Vagina (tissue), 2 donors: ENCODE measurements at regions not wholly inside any gene's neighbourhood (a gene's known extent, or its start where the extent isn't known, plus 50 kb on each side); places are given as distances from the start of the nearest gene placed in this dataset.

Experiments
- DNase-seq, 2 donors: peaks; one replicate each; pipeline ENCODE4 v3.0.0-alpha.2; 2017; ENCODE audit errors: extremely low spot score in 2 of 2
- H3K27ac ChIP-seq: fragments of 200-600 bp; sonication (generic); one replicate; pipeline ENCODE4 v1.5.1; 2019
- H3K27me3 ChIP-seq: fragments of 200-600 bp; sonication (generic); one replicate; pipeline ENCODE4 v1.5.1; 2019
- H3K36me3 ChIP-seq, 2 donors: fragments of 200-600 bp; sonication (generic); one replicate each; pipeline ENCODE4 v1.5.1; 2017 to 2019
- H3K4me1 ChIP-seq: fragments of 200-600 bp; sonication (generic); one replicate; pipeline ENCODE4 v1.5.1; 2019
- H3K4me3 ChIP-seq, 2 donors: fragments of 200-600 bp; sonication (generic); 1 replicate in 1 of 2; 2 replicates in 1 of 2; pipeline ENCODE4 v1.5.1; 2016 to 2019
- H3K9me3 ChIP-seq: fragments of 200-600 bp; sonication (generic); one replicate; pipeline ENCODE4 v1.5.1; 2019
- POLR2A ChIP-seq, 2 donors: fragments of 450-650 bp; IDR thresholded peaks; one replicate each; pipeline ENCODE4 v1.6.1; 2017; ENCODE audit warnings: antibody characterized with exemption in 2 of 2, mild to moderate bottlenecking in 2 of 2, moderate library complexity in 2 of 2
- POLR2AphosphoS5 ChIP-seq, 2 donors: sonication (generic); formaldehyde crosslinking; IDR thresholded peaks; one replicate each; pipeline ENCODE4 v1.9.0; 2017; ENCODE audit warnings: antibody characterized with exemption in 2 of 2, mild to moderate bottlenecking in 2 of 2, low read depth in 1 of 2; ENCODE audit not compliant: insufficient read depth in 1 of 2
- intact Hi-C: fragments of 100-400 bp; cut with DNase I; formaldehyde crosslinking; loops from one replicate; pipeline ENCODE4 v1.15.1; 2023
- TF ChIP-seq, protein P1 (sequence below), 3 experiments: fragments of 450-650 bp in 2 of 3; fragments of 200-600 bp in 1 of 3; sonication (generic) in 1 of 3; IDR thresholded peaks; one replicate each; pipeline ENCODE4 v1.5.1; 2017 to 2019; ENCODE audit warnings: antibody characterized with exemption in 3 of 3, mild to moderate bottlenecking in 2 of 3, moderate library complexity in 2 of 3

DNA sequence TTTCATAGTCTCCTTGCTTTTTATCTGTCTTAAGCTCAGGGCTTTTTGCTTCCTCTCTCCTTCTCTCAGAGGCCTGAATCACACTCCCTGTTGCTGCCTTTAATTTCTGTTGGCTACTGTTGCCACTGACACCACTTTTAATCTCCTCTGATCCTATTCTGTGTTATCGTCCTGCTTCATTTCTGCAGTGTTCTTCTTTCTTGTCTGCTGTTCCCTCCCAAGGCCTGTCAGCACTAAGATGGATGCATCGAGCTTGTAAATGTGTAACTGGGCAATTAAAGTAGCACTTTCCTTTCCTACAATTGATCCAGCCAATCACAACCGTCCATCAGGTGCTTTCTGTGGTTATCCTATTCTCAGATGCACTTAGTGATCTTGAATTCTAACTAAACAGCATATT, 71.3 kb upstream of the VEPH1 start:
- H3K27me3 ChIP-seq = no peaks in the 10 kb centered on the region
- intact Hi-C loops = no loop called here
- no peak overlapping the region for H3K4me3 ChIP-seq
- H3K4me1 ChIP-seq = peaks cover 4% of the 10 kb centered on the region
- no peaks in the 10 kb centered on the region for H3K36me3 ChIP-seq
- TF ChIP-seq, protein P1, sequence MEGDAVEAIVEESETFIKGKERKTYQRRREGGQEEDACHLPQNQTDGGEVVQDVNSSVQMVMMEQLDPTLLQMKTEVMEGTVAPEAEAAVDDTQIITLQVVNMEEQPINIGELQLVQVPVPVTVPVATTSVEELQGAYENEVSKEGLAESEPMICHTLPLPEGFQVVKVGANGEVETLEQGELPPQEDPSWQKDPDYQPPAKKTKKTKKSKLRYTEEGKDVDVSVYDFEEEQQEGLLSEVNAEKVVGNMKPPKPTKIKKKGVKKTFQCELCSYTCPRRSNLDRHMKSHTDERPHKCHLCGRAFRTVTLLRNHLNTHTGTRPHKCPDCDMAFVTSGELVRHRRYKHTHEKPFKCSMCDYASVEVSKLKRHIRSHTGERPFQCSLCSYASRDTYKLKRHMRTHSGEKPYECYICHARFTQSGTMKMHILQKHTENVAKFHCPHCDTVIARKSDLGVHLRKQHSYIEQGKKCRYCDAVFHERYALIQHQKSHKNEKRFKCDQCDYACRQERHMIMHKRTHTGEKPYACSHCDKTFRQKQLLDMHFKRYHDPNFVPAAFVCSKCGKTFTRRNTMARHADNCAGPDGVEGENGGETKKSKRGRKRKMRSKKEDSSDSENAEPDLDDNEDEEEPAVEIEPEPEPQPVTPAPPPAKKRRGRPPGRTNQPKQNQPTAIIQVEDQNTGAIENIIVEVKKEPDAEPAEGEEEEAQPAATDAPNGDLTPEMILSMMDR (IDR thresholded peaks at IDR 0.05) = no peak
- TF ChIP-seq POLR2A (IDR thresholded peaks at IDR 0.05) (no peak), POLR2AphosphoS5 (IDR thresholded peaks at IDR 0.05; ENCODE audit: insufficient read depth in 1 of 2, low read depth in 1 of 2) (no peak)
- no peak for DNase-seq
- H3K9me3 ChIP-seq = no peaks in the 10 kb centered on the region
- no peak overlapping the region for H3K27ac ChIP-seq

DNA sequence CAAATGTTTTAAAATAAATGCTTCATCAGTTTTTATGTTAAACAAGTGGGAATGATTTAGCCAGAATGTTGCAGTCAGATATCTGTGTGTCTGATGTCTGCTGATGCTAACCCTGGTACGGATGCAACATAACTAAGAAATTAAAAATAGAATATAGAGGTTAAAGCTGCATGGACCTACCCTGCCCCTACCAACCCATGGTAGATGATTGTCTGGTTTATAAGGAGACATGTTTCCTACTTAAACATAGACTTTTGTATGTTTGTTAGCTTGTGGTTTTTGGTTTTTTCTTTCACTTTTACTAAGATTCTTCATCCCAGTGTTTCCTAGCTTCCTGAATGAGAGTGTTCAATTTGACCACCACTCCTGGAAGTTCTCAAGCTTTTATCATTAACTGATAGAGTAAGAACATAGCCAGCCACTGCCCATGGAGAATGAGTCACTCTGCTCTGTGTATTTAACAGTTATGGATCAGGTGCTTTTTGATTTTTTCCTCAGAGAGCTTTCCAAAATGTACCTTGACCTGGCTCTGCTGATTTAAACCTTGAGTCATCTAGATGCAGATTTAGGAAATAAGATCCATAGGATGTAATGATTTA, 70.7 kb upstream of the VEPH1 start:
- H3K9me3 ChIP-seq = no peaks in the 10 kb centered on the region
- H3K36me3 ChIP-seq = no peaks in the 10 kb centered on the region
- no peak overlapping the region for H3K4me3 ChIP-seq
- H3K27me3 ChIP-seq = no peaks in the 10 kb centered on the region
- intact Hi-C loops = no loop called here
- TF ChIP-seq POLR2A (IDR thresholded peaks at IDR 0.05) (no peak), POLR2AphosphoS5 (IDR thresholded peaks at IDR 0.05; ENCODE audit: insufficient read depth in 1 of 2, low read depth in 1 of 2) (no peak)
- TF ChIP-seq, protein P1 (IDR thresholded peaks at IDR 0.05) = no peak
- peaks cover 4% of the 10 kb centered on the region for H3K4me1 ChIP-seq
- no peak for DNase-seq
- H3K27ac ChIP-seq = no peak overlapping the region

DNA sequence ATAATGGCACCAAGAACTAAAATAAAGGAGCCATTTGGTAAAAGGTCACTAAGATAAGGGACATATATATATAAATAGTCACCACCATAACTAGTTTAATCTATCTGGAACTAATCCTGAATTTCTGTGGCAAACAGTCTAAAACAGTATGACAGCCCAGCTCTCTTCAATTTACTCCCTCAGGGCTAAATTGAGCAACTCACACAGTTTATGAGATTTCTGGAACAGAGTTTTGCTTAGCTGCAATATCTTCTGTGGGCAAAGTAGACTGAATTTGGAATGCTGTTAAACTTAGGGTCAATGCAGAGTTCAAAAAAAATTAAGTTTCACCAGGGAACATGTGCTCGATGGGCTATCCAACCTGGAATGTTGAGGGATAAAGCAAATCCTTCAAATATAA, 70.1 kb upstream of the VEPH1 start:
- no peak overlapping the region for H3K4me3 ChIP-seq
- H3K9me3 ChIP-seq = no peaks in the 10 kb centered on the region
- H3K4me1 ChIP-seq = peaks cover 4% of the 10 kb centered on the region
- TF ChIP-seq, protein P1 (IDR thresholded peaks at IDR 0.05) = no peak
- TF ChIP-seq POLR2A (IDR thresholded peaks at IDR 0.05) = no peak
- no peak for TF ChIP-seq POLR2AphosphoS5 (IDR thresholded peaks at IDR 0.05; ENCODE audit: insufficient read depth in 1 of 2, low read depth in 1 of 2)
- no peaks in the 10 kb centered on the region for H3K36me3 ChIP-seq
- H3K27me3 ChIP-seq = no peaks in the 10 kb centered on the region
- DNase-seq = no peak
- no peak overlapping the region for H3K27ac ChIP-seq
- intact Hi-C loops = no loop called here

- H3K9me3 ChIP-seq = no peaks in the 10 kb centered on the region
- no peaks in the 10 kb centered on the region for H3K36me3 ChIP-seq
- no peak for DNase-seq
- peaks cover 4% of the 10 kb centered on the region for H3K4me1 ChIP-seq
- intact Hi-C loops = no loop called here
- no peak overlapping the region for H3K4me3 ChIP-seq
- TF ChIP-seq, protein P1 (IDR thresholded peaks at IDR 0.05) = peak in 2 of 3 experiments; percentile 33 to 36
- TF ChIP-seq POLR2AphosphoS5 (IDR thresholded peaks at IDR 0.05; ENCODE audit: insufficient read depth in 1 of 2, low read depth in 1 of 2) = no peak
- no peak overlapping the region for H3K27ac ChIP-seq
- no peaks in the 10 kb centered on the region for H3K27me3 ChIP-seq
Observed at GRCh38 chr3:157572559-157573270, 69.5 kb upstream of the VEPH1 start.

DNA sequence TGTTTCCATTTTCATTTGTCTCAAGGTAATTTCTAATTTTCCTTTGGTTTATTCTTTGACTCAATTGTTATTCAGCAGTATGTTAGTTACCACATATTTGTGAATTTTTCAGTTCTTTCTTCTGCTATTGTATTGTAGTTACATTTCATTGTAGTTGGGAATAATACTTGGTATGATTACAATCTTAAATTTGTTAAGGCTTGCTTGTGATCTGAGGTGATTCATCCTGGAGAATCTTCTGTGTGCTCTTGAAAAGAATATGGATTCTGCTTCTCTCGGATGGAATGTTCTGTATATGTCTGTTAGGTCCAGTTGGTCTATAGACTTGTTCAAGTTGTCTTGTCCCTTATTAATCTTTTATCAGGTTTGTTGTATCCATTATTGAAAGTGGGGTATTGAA, 63.4 kb upstream of the VEPH1 start:
- Histone ChIP-seq H3K27me3 (no peaks in the 10 kb centered on the region), H3K9me3 (no peaks in the 10 kb centered on the region), H3K4me3 (no peak overlapping the region), H3K4me1 (no peaks in the 10 kb centered on the region), H3K36me3 (no peaks in the 10 kb centered on the region), H3K27ac (no peak overlapping the region)
- intact Hi-C loops = no loop called here
- no peak for DNase-seq
- no peak for TF ChIP-seq POLR2A (IDR thresholded peaks at IDR 0.05)
- TF ChIP-seq, protein P1 (IDR thresholded peaks at IDR 0.05) = no peak
- no peak for TF ChIP-seq POLR2AphosphoS5 (IDR thresholded peaks at IDR 0.05; ENCODE audit: insufficient read depth in 1 of 2, low read depth in 1 of 2)
